OCI-LY7 (cell line): ENCODE measurements at regions not wholly inside any gene's neighbourhood (a gene's known extent, or its start where the extent isn't known, plus 50 kb on each side); places are given as distances from the start of the nearest gene placed in this dataset.

Experiments
- EZH2phosphoT487 ChIP-seq: fragments of 200-600 bp; sonication (generic); IDR thresholded peaks from 2 replicates; pipeline ENCODE4 v1.6.1; 2018; ENCODE audit warnings: low read depth, borderline replicate concordance, mild to moderate bottlenecking, mixed run types, antibody characterized with exemption, low read length, moderate library complexity, mixed read lengths
- TF ChIP-seq, protein P1 (sequence below): fragments of 200-600 bp; sonication (generic); conservative IDR thresholded peaks from 2 replicates; pipeline ENCODE4 v1.5.1; 2014; ENCODE audit warnings: mild to moderate bottlenecking, antibody characterized with exemption, low read length, moderate library complexity, mixed read lengths

DNA sequence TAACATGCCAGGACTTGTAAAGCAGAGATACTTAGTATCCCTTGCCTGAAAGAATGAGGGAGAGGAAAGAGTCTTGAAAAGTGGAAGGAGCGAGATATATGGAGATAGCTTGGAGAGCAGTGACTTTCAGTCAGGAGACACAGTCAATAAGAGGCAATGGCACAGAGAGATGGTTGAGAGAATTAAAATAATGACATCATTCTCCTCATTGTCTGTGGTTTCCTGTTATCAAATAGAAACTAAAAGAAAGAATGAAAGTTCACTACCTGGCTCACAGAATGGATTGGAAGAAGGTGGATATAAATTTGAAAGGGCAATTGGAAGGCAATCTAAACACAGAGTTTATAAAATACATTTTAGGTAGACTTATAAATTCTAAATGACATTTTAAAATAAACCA is 760.2 kb upstream of the AADAT start:
- TF ChIP-seq, protein P1, sequence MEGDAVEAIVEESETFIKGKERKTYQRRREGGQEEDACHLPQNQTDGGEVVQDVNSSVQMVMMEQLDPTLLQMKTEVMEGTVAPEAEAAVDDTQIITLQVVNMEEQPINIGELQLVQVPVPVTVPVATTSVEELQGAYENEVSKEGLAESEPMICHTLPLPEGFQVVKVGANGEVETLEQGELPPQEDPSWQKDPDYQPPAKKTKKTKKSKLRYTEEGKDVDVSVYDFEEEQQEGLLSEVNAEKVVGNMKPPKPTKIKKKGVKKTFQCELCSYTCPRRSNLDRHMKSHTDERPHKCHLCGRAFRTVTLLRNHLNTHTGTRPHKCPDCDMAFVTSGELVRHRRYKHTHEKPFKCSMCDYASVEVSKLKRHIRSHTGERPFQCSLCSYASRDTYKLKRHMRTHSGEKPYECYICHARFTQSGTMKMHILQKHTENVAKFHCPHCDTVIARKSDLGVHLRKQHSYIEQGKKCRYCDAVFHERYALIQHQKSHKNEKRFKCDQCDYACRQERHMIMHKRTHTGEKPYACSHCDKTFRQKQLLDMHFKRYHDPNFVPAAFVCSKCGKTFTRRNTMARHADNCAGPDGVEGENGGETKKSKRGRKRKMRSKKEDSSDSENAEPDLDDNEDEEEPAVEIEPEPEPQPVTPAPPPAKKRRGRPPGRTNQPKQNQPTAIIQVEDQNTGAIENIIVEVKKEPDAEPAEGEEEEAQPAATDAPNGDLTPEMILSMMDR: no peak
- no peak for TF ChIP-seq EZH2phosphoT487
